CD8-positive, alpha-beta memory T cell (primary cell): ENCODE measurements at regions not wholly inside any gene's neighbourhood (a gene's known extent, or its start where the extent isn't known, plus 50 kb on each side); places are given as distances from the start of the nearest gene placed in this dataset.

Experiments used
- CTCF ChIA-PET: fragments of 350-600 bp; sonication (Branson Sonifier 250); formaldehyde crosslinking; loops from one replicate; lab custom pipeline; 2021; ENCODE audit warnings: antibody characterized with exemption; lab: Charles Lee
- POLR2A ChIA-PET: fragments of 350-600 bp; sonication (Branson Sonifier 250); formaldehyde crosslinking; loops from one replicate; lab custom pipeline; 2021; ENCODE audit warnings: antibody characterized with exemption; lab: Charles Lee
- DNase-seq, 5 donors: peaks; one replicate each; pipeline versions ENCODE4 v3.0.0 to v3.0.0-alpha.2; 2020 to 2022; ENCODE audit warnings: mixed read lengths in 1 of 5
- H3K27ac ChIP-seq: one replicate; pipeline ENCODE4 v1.7.0; 2013; ENCODE audit warnings: low read depth, mild to moderate bottlenecking, low read length, moderate library complexity
- H3K27me3 ChIP-seq: 2 replicates; pipeline ENCODE4 v1.7.0; 2013; ENCODE audit warnings: low read length, mild to moderate bottlenecking; ENCODE audit not compliant: insufficient read depth, poor library complexity, severe bottlenecking
- H3K36me3 ChIP-seq: 2 replicates; pipeline ENCODE4 v1.7.0; 2013; ENCODE audit warnings: mild to moderate bottlenecking, low read length, moderate library complexity; ENCODE audit not compliant: insufficient read depth
- H3K4me1 ChIP-seq: 2 replicates; pipeline ENCODE4 v1.7.0; 2013; ENCODE audit warnings: mild to moderate bottlenecking, low read length, moderate library complexity; ENCODE audit not compliant: insufficient read depth
- H3K4me3 ChIP-seq: 2 replicates; pipeline ENCODE4 v1.7.0; 2013; ENCODE audit warnings: mild to moderate bottlenecking, low read length
- H3K9me3 ChIP-seq: 2 replicates; pipeline ENCODE4 v1.7.0; 2013; ENCODE audit warnings: mild to moderate bottlenecking, low read length
- H3K27ac Mint-ChIP-seq, 8 donors: one replicate each; pipeline ENCODE4 v1.8.0; 2020 to 2021; ENCODE audit warnings: mixed read lengths in 8 of 8, mild to moderate bottlenecking in 6 of 8, inconsistent platforms in 3 of 8, moderate library complexity in 3 of 8
- H3K27me3 Mint-ChIP-seq, 2 donors: one replicate each; pipeline ENCODE4 v1.8.0; 2020 to 2021; ENCODE audit warnings: mixed read lengths in 2 of 2, mild to moderate bottlenecking in 1 of 2, moderate library complexity in 1 of 2
- H3K36me3 Mint-ChIP-seq, 3 donors: one replicate each; pipeline ENCODE4 v1.8.0; 2020 to 2021; ENCODE audit warnings: mixed read lengths in 3 of 3, inconsistent platforms in 1 of 3, mild to moderate bottlenecking in 1 of 3
- H3K4me1 Mint-ChIP-seq, 3 donors: one replicate each; pipeline ENCODE4 v1.8.0; 2020 to 2021; ENCODE audit warnings: mixed read lengths in 3 of 3, inconsistent platforms in 1 of 3, mild to moderate bottlenecking in 1 of 3
- H3K4me3 Mint-ChIP-seq, 7 donors: one replicate each; pipeline ENCODE4 v1.8.0; 2020 to 2021; ENCODE audit warnings: mixed read lengths in 7 of 7, mild to moderate bottlenecking in 6 of 7, moderate library complexity in 4 of 7, inconsistent platforms in 2 of 7
- H3K9me3 Mint-ChIP-seq, 5 donors: one replicate each; pipeline ENCODE4 v1.8.0; 2020 to 2022; ENCODE audit warnings: mixed read lengths in 5 of 5, mild to moderate bottlenecking in 3 of 5, moderate library complexity in 2 of 5, inconsistent platforms in 1 of 5

DNA sequence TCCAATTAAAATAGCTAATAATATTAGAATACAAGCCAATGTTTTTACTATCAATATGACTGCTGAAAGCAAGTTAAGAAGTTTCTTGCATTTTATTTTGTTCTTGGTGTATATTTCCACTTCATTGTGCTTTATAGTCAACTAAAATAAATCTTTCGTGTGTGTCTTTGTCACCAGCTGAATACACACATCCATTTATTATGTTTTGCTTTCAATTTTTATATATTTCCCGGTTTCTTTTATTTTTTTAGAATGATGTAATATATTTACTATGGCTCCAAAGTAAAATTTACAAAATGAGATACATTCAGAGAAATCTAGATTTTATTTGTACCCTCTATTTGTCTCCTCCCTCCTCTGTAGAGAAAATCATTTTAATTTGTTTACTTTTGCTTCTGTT lies 495.9 kb upstream of the PAPPA start:
- Mint-ChIP-seq H3K4me1 (no peaks in the 10 kb centered on the region), H3K27ac (no peak overlapping the region), H3K4me3 (no peak overlapping the region), H3K9me3 (no peaks in the 10 kb centered on the region), H3K36me3 (no peaks in the 10 kb centered on the region), H3K27me3 (peaks cover 0 to 14% of the 10 kb centered on the region in 2 donors)
- Histone ChIP-seq H3K36me3 (no peaks in the 10 kb centered on the region), H3K27ac (no peak overlapping the region), H3K9me3 (no peaks in the 10 kb centered on the region), H3K4me1 (no peaks in the 10 kb centered on the region), H3K27me3 (no peaks in the 10 kb centered on the region), H3K4me3 (no peak overlapping the region)
- CTCF ChIA-PET: no interaction called here
- POLR2A ChIA-PET: no interaction called here
- DNase-seq: no peak

DNA sequence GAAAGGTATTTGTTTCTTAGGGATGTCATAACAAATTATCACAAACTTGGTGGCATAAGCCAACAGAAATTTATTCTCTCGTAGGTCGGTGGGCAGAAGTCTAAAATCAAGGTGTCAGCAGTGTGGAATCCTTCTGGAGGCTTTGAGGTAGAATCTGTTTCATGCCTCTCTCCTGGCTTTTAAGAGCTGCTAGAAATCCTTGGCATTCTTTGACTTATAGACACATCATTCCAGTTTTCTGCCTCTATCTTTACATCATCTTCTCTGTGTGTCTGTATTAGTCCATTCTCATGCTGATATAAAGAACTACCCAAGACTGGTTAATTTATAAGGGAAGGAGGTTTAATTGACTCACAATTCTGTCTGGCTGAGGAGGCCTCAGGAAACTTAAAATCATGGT lies 488.1 kb upstream of the PAPPA start:
- Mint-ChIP-seq H3K36me3 (no peaks in the 10 kb centered on the region), H3K4me3 (no peak overlapping the region), H3K4me1 (no peaks in the 10 kb centered on the region), H3K9me3 (peaks cover 0 to 2% (median 2%) of the 10 kb centered on the region in 5 donors), H3K27ac (no peak overlapping the region), H3K27me3 (peaks cover 0 to 9% of the 10 kb centered on the region in 2 donors)
- Histone ChIP-seq H3K27ac (no peak overlapping the region), H3K36me3 (no peaks in the 10 kb centered on the region), H3K4me1 (no peaks in the 10 kb centered on the region), H3K9me3 (no peaks in the 10 kb centered on the region), H3K4me3 (no peak overlapping the region), H3K27me3 (no peaks in the 10 kb centered on the region)
- ChIA-PET POLR2A (no interaction called here), CTCF (no interaction called here)
- no peak for DNase-seq

- Histone ChIP-seq H3K27me3 (no peaks in the 10 kb centered on the region), H3K27ac (no peak overlapping the region), H3K4me3 (no peak overlapping the region), H3K4me1 (no peaks in the 10 kb centered on the region), H3K36me3 (no peaks in the 10 kb centered on the region), H3K9me3 (no peaks in the 10 kb centered on the region)
- Mint-ChIP-seq H3K36me3 (no peaks in the 10 kb centered on the region), H3K4me1 (no peaks in the 10 kb centered on the region), H3K9me3 (peaks cover 0 to 4% (median 2%) of the 10 kb centered on the region in 5 donors), H3K27ac (no peak overlapping the region), H3K4me3 (no peak overlapping the region), H3K27me3 (peaks cover 0 to 3% of the 10 kb centered on the region in 2 donors)
- no peak for DNase-seq
- ChIA-PET CTCF (no interaction called here), POLR2A (no interaction called here)
These were observed 485.1 kb upstream of the PAPPA start for GRCh38 chr9:115668521-115668920.

GRCh38 chr9:115671236-115671962 lies 482.2 kb upstream of the PAPPA start:
- ChIA-PET POLR2A (no interaction called here), CTCF (no interaction called here)
- peaks cover 0 to 3% of the 10 kb centered on the region in 2 donors for H3K27me3 Mint-ChIP-seq
- Histone ChIP-seq H3K9me3 (no peaks in the 10 kb centered on the region), H3K27me3 (no peaks in the 10 kb centered on the region), H3K27ac (no peak overlapping the region), H3K4me3 (no peak overlapping the region), H3K4me1 (no peaks in the 10 kb centered on the region), H3K36me3 (no peaks in the 10 kb centered on the region)
- H3K36me3 Mint-ChIP-seq: no peaks in the 10 kb centered on the region
- DNase-seq: no peak
- H3K4me1 Mint-ChIP-seq: no peaks in the 10 kb centered on the region
- no peak overlapping the region for H3K4me3 Mint-ChIP-seq
- no peak overlapping the region for H3K27ac Mint-ChIP-seq
- H3K9me3 Mint-ChIP-seq: peaks cover under 1 to 4% (median 2%) of the 10 kb centered on the region in 5 donors

- CTCF ChIA-PET: no interaction called here
- H3K27ac Mint-ChIP-seq: no peak overlapping the region
These were observed 481.7 kb upstream of the PAPPA start for GRCh38 chr9:115671963-115672305.

DNA sequence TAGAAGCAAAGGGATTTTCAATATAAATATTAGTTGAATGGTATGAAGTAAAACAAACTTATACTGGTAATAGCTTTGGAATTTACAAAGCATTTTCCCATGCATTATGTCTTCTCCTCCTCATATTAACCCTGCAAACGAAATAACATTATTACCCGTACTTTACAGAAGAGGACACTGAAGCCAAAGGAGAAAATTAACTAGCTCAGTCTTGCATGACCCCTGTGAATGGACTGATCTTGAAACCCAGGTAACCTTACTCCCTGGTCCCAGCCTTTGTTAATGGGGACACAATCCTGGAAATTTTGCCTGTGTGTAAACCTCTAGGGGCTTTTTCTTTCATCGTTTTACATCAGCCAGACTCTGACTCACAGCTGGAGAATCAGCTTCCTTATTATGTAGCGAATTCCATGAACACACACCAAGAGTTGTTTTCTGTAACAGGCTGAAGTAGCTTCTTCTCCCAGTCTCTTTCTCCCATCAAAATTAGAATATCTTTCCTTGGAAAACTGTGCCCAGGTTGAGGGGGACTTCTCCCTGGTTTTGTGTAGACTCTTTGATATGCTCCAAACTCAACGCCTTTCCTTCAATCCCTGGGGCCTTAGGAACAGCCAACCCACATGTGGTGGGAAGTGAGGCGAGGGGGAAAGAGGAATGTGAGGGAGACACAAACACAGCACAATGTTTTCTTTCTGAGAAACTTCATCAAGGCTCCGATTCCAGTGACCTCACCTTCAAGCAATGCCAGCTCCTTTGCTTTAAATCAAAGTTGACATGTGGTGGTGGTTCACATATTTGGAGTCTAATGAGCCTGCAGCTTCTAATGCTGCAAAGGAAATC lies 480.9 kb upstream of the PAPPA start:
- Histone ChIP-seq H3K4me3 (no peak overlapping the region), H3K4me1 (no peaks in the 10 kb centered on the region), H3K27me3 (no peaks in the 10 kb centered on the region), H3K36me3 (no peaks in the 10 kb centered on the region), H3K9me3 (no peaks in the 10 kb centered on the region), H3K27ac (no peak overlapping the region)
- DNase-seq: no peak
- no peaks in the 10 kb centered on the region for H3K4me1 Mint-ChIP-seq
- H3K9me3 Mint-ChIP-seq: peaks cover 0 to 5% (median 4%) of the 10 kb centered on the region in 5 donors
- H3K36me3 Mint-ChIP-seq: no peaks in the 10 kb centered on the region
- peaks cover 0 to 5% of the 10 kb centered on the region in 2 donors for H3K27me3 Mint-ChIP-seq
- ChIA-PET CTCF (no interaction called here), POLR2A (no interaction called here)
- no peak overlapping the region for H3K27ac Mint-ChIP-seq
- no peak overlapping the region for H3K4me3 Mint-ChIP-seq

More at GRCh38 chr9:115671963-115672305, 481.7 kb upstream of the PAPPA start:
- Mint-ChIP-seq H3K36me3 (no peaks in the 10 kb centered on the region), H3K4me3 (no peak overlapping the region), H3K9me3 (peaks cover 0 to 5% (median 4%) of the 10 kb centered on the region in 5 donors), H3K4me1 (no peaks in the 10 kb centered on the region), H3K27me3 (peaks cover 0 to 3% of the 10 kb centered on the region in 2 donors)
- POLR2A ChIA-PET: no interaction called here
- H3K36me3 ChIP-seq: no peaks in the 10 kb centered on the region
- no peaks in the 10 kb centered on the region for H3K9me3 ChIP-seq
- no peaks in the 10 kb centered on the region for H3K4me1 ChIP-seq
- no peaks in the 10 kb centered on the region for H3K27me3 ChIP-seq
- no peak overlapping the region for H3K4me3 ChIP-seq
- no peak for DNase-seq
- H3K27ac ChIP-seq: no peak overlapping the region

DNA sequence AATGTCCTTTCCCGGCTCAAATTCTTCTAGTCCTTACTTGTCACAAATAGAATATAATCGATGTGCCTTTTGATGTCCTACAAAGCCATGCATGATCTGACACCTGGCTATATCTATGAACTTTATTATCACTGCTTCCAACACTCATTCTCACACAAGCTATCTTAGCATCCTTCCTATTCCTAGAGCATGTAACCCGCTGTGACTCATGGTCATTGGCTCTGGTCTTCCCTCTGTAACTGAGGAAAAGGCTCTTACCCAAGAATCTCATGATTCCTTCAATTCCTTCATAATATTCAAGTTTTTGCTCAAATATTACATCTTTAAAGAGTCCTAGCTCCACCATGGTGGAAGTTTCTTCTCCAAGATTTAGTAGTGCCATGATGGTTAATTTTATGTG lies 480.0 kb upstream of the PAPPA start:
- no peak for DNase-seq
- no peak overlapping the region for H3K4me3 Mint-ChIP-seq
- peaks cover 0 to 5% (median 4%) of the 10 kb centered on the region in 5 donors for H3K9me3 Mint-ChIP-seq
- H3K27ac Mint-ChIP-seq: no peak overlapping the region
- H3K27me3 Mint-ChIP-seq: peaks cover 0 to 5% of the 10 kb centered on the region in 2 donors
- no peaks in the 10 kb centered on the region for H3K27me3 ChIP-seq
- no peaks in the 10 kb centered on the region for H3K36me3 Mint-ChIP-seq
- CTCF ChIA-PET: no interaction called here
- POLR2A ChIA-PET: no interaction called here
- H3K4me1 ChIP-seq: no peaks in the 10 kb centered on the region
- H3K4me1 Mint-ChIP-seq: no peaks in the 10 kb centered on the region
- H3K36me3 ChIP-seq: no peaks in the 10 kb centered on the region
- H3K4me3 ChIP-seq: no peak overlapping the region
- H3K27ac ChIP-seq: no peak overlapping the region
- no peaks in the 10 kb centered on the region for H3K9me3 ChIP-seq

- POLR2A ChIA-PET: no interaction called here
- peaks cover 0 to 5% (median 4%) of the 10 kb centered on the region in 5 donors for H3K9me3 Mint-ChIP-seq
- H3K4me3 Mint-ChIP-seq: no peak overlapping the region
- CTCF ChIA-PET: no interaction called here
- no peaks in the 10 kb centered on the region for H3K9me3 ChIP-seq
- H3K4me1 ChIP-seq: no peaks in the 10 kb centered on the region
- H3K4me1 Mint-ChIP-seq: no peaks in the 10 kb centered on the region
- H3K27me3 Mint-ChIP-seq: peaks cover 0 to 5% of the 10 kb centered on the region in 2 donors
- no peaks in the 10 kb centered on the region for H3K36me3 ChIP-seq
- H3K36me3 Mint-ChIP-seq: no peaks in the 10 kb centered on the region
- no peak overlapping the region for H3K27ac Mint-ChIP-seq
- DNase-seq: no peak
- no peak overlapping the region for H3K27ac ChIP-seq
- H3K4me3 ChIP-seq: no peak overlapping the region
- no peaks in the 10 kb centered on the region for H3K27me3 ChIP-seq
These were observed 479.5 kb upstream of the PAPPA start for GRCh38 chr9:115674091-115674490.
